ENCODE measurements at regions not wholly inside any gene's neighbourhood (a gene's known extent, or its start where the extent isn't known, plus 50 kb on each side); places are given as distances from the start of the nearest gene placed in this dataset. TPM values are rescaled to one million over a fixed set of nuclear protein-coding genes. Genes with fewer than 3 reads are reported as not detected.

GRCh38 chr11:127054153-127054552, 53.6 kb upstream of the KIRREL3 start:
- H3K36me3 ChIP-seq (ENCODE audit: control insufficient read depth in 4 of 4, insufficient read depth in 4 of 4, low read length in 4 of 4): no peaks in the 10 kb centered on the region
- no peak for TF ChIP-seq CTCF (IDR thresholded peaks at IDR 0.05; ENCODE audit: control extremely low read depth, extremely low read depth)

GRCh38 chr11:127052404-127052803, 51.8 kb upstream of the KIRREL3 start:
- Histone ChIP-seq H3K36me3 (ENCODE audit: control insufficient read depth in 4 of 4, insufficient read depth in 4 of 4, low read length in 4 of 4) (no peaks in the 10 kb centered on the region), H3K27me3 (ENCODE audit: control insufficient read depth in 3 of 3, insufficient read depth in 3 of 3, low read length in 2 of 3) (no peaks in the 10 kb centered on the region), H3K4me1 (ENCODE audit: control insufficient read depth in 5 of 5, insufficient read depth in 5 of 5, low read length in 5 of 5) (no peaks in the 10 kb centered on the region), H3K4me3 (no peak overlapping the region), H3K9ac (ENCODE audit: insufficient read depth in 1 of 2, low read length in 2 of 2) (no peak overlapping the region), H3K9me3 (ENCODE audit: control insufficient read depth in 4 of 4, insufficient read depth in 3 of 4, low read length in 3 of 4) (no peaks in the 10 kb centered on the region), H3K27ac (ENCODE audit: low read depth in 1 of 2, low read length in 1 of 2) (no peak overlapping the region)
- no peak for TF ChIP-seq CTCF (IDR thresholded peaks at IDR 0.05; ENCODE audit: control extremely low read depth, extremely low read depth)
- DNase-seq (no peak), ATAC-seq (ENCODE audit: insufficient read depth, low FRiP score) (no peak)
- WGBS, 2 donors: 71% methylated on average over 1 of the region's 1 CpG

More at GRCh38 chr11:127054153-127054552, 53.6 kb upstream of the KIRREL3 start:
- Histone ChIP-seq H3K27me3 (ENCODE audit: control insufficient read depth in 3 of 3, insufficient read depth in 3 of 3, low read length in 2 of 3) (no peaks in the 10 kb centered on the region), H3K27ac (ENCODE audit: low read depth in 1 of 2, low read length in 1 of 2) (no peak overlapping the region), H3K4me3 (no peak overlapping the region), H3K9ac (ENCODE audit: insufficient read depth in 1 of 2, low read length in 2 of 2) (no peak overlapping the region), H3K4me1 (ENCODE audit: control insufficient read depth in 5 of 5, insufficient read depth in 5 of 5, low read length in 5 of 5) (no peaks in the 10 kb centered on the region), H3K9me3 (ENCODE audit: control insufficient read depth in 4 of 4, insufficient read depth in 3 of 4, low read length in 3 of 4) (no peaks in the 10 kb centered on the region)
- 71 to 85% methylated on average over 2 of the region's 2 CpGs for WGBS, 2 donors
- DNase-seq (no peak), ATAC-seq (ENCODE audit: insufficient read depth, low FRiP score) (no peak)

Small RNAs in the stretch of these regions (small RNA-seq; reads per million reads assigned to genes)
- not detected for gene RN7SKP279 (ENCODE audit: low replicate concordance)
